ENCODE measurements at regions not wholly inside any gene's neighbourhood (a gene's known extent, or its start where the extent isn't known, plus 50 kb on each side); places are given as distances from the start of the nearest gene placed in this dataset.

DNA sequence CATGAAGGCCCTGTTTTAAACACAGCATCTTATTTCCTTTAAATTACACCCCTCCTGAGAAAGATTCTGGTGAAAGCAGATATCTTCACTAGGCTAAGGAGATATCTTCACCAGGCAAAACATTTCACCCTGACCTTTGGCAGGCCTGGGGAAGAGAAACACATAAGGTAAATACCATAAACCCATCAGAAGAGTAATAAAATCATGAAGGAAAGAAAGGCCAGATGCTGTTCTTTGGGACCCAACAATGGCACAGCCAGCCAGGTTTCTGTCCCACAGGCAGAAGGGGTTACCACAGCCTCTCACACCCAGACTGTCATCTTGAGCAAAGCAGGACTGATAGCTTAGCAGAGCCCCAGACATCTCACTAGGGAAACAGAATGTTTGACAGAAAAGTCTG, 125.4 kb downstream of the CCDC34 start:
- TF ChIP-seq, protein P1, sequence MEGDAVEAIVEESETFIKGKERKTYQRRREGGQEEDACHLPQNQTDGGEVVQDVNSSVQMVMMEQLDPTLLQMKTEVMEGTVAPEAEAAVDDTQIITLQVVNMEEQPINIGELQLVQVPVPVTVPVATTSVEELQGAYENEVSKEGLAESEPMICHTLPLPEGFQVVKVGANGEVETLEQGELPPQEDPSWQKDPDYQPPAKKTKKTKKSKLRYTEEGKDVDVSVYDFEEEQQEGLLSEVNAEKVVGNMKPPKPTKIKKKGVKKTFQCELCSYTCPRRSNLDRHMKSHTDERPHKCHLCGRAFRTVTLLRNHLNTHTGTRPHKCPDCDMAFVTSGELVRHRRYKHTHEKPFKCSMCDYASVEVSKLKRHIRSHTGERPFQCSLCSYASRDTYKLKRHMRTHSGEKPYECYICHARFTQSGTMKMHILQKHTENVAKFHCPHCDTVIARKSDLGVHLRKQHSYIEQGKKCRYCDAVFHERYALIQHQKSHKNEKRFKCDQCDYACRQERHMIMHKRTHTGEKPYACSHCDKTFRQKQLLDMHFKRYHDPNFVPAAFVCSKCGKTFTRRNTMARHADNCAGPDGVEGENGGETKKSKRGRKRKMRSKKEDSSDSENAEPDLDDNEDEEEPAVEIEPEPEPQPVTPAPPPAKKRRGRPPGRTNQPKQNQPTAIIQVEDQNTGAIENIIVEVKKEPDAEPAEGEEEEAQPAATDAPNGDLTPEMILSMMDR (IDR thresholded peaks at IDR 0.05): no peak
- TF ChIP-seq POLR2AphosphoS5 (IDR thresholded peaks at IDR 0.05): no peak
- TF ChIP-seq POLR2A (IDR thresholded peaks at IDR 0.05): no peak

Data from upper lobe of left lung (tissue), 4 donors.